HCT116 (cell line): ENCODE measurements at regions not wholly inside any gene's neighbourhood (a gene's known extent, or its start where the extent isn't known, plus 50 kb on each side); places are given as distances from the start of the nearest gene placed in this dataset.

Source experiments
- ATAC-seq: fragments of 200-7000 bp; cut with Tn5 transposase; 2 replicates; pipeline ENCODE4 v1.9.1; 2020; ENCODE audit warnings: mild to moderate bottlenecking, moderate library complexity
- BruUV-seq: library from RNA; stranded (reverse); fragments of 400-500 nt; replicated peaks from 2 replicates; lab custom pipeline; 2021; lab: Mats Ljungman, UMichigan
- CTCF ChIA-PET: fragments of 300-600 bp; sonication (Branson Sonifier 250); formaldehyde crosslinking; loops from one replicate; lab custom pipeline; 2021; ENCODE audit warnings: antibody characterized with exemption; lab: Charles Lee
- POLR2A ChIA-PET: fragments of 300-600, 350-600 bp; sonication (Branson Sonifier 250); formaldehyde crosslinking; loops from one replicate; lab custom pipeline; 2021; ENCODE audit warnings: antibody characterized with exemption; lab: Charles Lee
- RAD21 ChIA-PET, 2 experiments: fragments of 300-600 bp; sonication (Branson Sonifier 250); formaldehyde crosslinking; loops; one replicate each; lab custom pipeline; 2023; ENCODE audit warnings: low total read pairs in 2 of 2; ENCODE audit not compliant: uncharacterized antibody in 2 of 2, unreplicated experiment in 2 of 2, low non-redundant PET in 1 of 2; lab: Charles Lee
- DNase-seq: peaks from one replicate; pipeline ENCODE4 v3.0.0-alpha.2; 2010; ENCODE audit warnings: low read depth, low spot score
- H2AFZ ChIP-seq: fragments of 200-600 bp; shearing (Covaris generic), sonication (generic); 2 replicates; pipeline ENCODE4 v1.6.1; 2017; ENCODE audit warnings: low read depth, mixed run types, mixed read lengths, antibody characterized with exemption, low read length; ENCODE audit not compliant: poor library complexity, severe bottlenecking
- H3K27ac ChIP-seq: 2 replicates; pipeline ENCODE4 v1.5.1; 2012; ENCODE audit warnings: low read depth, low read length
- H3K27me3 ChIP-seq: fragments of 200-600 bp; sonication (generic); 2 replicates; pipeline ENCODE4 v1.6.1; 2016; ENCODE audit warnings: mixed run types, low read length, mixed read lengths; ENCODE audit not compliant: insufficient read depth
- H3K36me3 ChIP-seq, 2 experiments: fragments of 200-500 bp in 1 of 2; fragments of 200-600 bp in 1 of 2; sonication (Bioruptor generic) in 1 of 2; sonication (generic) in 1 of 2; 2 replicates each; pipeline versions ENCODE4 v1.5.1 to v1.6.1; 2014 to 2016; ENCODE audit warnings: low read length in 2 of 2, inconsistent platforms in 1 of 2, mixed read lengths in 1 of 2, mixed run types in 1 of 2; ENCODE audit not compliant: insufficient read depth in 2 of 2, control insufficient read depth in 1 of 2
- H3K4me1 ChIP-seq, 2 experiments: fragments of 200-600 bp in 1 of 2; sonication (generic) in 1 of 2; 2 replicates each; pipeline versions ENCODE4 v1.5.1 to v1.6.1; 2012 to 2017; ENCODE audit warnings: low read length in 2 of 2, inconsistent platforms in 1 of 2, mild to moderate bottlenecking in 1 of 2, mixed read lengths in 1 of 2, mixed run types in 1 of 2, moderate library complexity in 1 of 2; ENCODE audit not compliant: insufficient read depth in 2 of 2, control insufficient read depth in 1 of 2
- H3K4me2 ChIP-seq: fragments of 200-600 bp; sonication (generic); 2 replicates; pipeline ENCODE4 v1.6.1; 2017; ENCODE audit warnings: mixed run types, low read length, mixed read lengths
- H3K4me3 ChIP-seq, 2 experiments: fragments of 200-600 bp in 1 of 2; sonication (generic) in 1 of 2; replicated peaks in 1 of 2; 2 replicates each; pipeline ENCODE4 v1.5.1; 2011 to 2016; ENCODE audit warnings: low read length in 2 of 2, control low read depth in 1 of 2, low read depth in 1 of 2, mild to moderate bottlenecking in 1 of 2, mixed read lengths in 1 of 2, mixed run types in 1 of 2
- H3K79me2 ChIP-seq: fragments of 200-600 bp; sonication (generic); 2 replicates; pipeline ENCODE4 v1.6.1; 2017; ENCODE audit warnings: mild to moderate bottlenecking, mixed run types, low read length, moderate library complexity, mixed read lengths; ENCODE audit not compliant: insufficient read depth
- H3K9ac ChIP-seq: fragments of 200-600 bp; sonication (generic); 2 replicates; pipeline ENCODE4 v1.6.1; 2016; ENCODE audit warnings: low read length, mixed read lengths
- H3K9me2 ChIP-seq: fragments of 200-600 bp; sonication (generic), shearing (Covaris generic); 2 replicates; pipeline ENCODE4 v1.6.1; 2017; ENCODE audit warnings: mixed run types, mild to moderate bottlenecking, moderate library complexity; ENCODE audit not compliant: insufficient read depth
- H3K9me3 ChIP-seq, 2 experiments: fragments of 200-500 bp in 1 of 2; fragments of 200-600 bp in 1 of 2; sonication (Bioruptor generic) in 1 of 2; sonication (generic) in 1 of 2; 2 replicates each; pipeline ENCODE4 v1.6.1; 2014 to 2017; ENCODE audit warnings: low read length in 2 of 2, mixed read lengths in 2 of 2, inconsistent platforms in 1 of 2, low read depth in 1 of 2, mild to moderate bottlenecking in 1 of 2, mixed run types in 1 of 2, moderate library complexity in 1 of 2; ENCODE audit not compliant: control insufficient read depth in 1 of 2, insufficient read depth in 1 of 2
- H4K20me1 ChIP-seq: fragments of 200-600 bp; sonication (generic), shearing (Covaris generic); 2 replicates; pipeline ENCODE4 v1.6.1; 2017; ENCODE audit warnings: mixed run types, mild to moderate bottlenecking, moderate library complexity; ENCODE audit not compliant: insufficient read depth
- ATF3 ChIP-seq: IDR thresholded peaks from 2 replicates; pipeline ENCODE4 v1.6.1; 2012
- CTCF ChIP-seq, 3 experiments: fragments of 200-600 bp in 1 of 3; sonication (generic) in 1 of 3; IDR thresholded peaks in 2 of 3; conservative IDR thresholded peaks in 1 of 3; 2 replicates each; pipeline ENCODE4 v1.5.1; 2012 to 2017; ENCODE audit warnings: low read depth in 2 of 3, low read length in 2 of 3, antibody characterized with exemption in 1 of 3, borderline replicate concordance in 1 of 3, control low read depth in 1 of 3, mild to moderate bottlenecking in 1 of 3, mixed read lengths in 1 of 3, mixed run types in 1 of 3, moderate library complexity in 1 of 3; ENCODE audit not compliant: insufficient read depth in 1 of 3
- EZH2 ChIP-seq: fragments of 200-600 bp; sonication (generic); IDR thresholded peaks from 2 replicates; pipeline ENCODE4 v1.6.1; 2017; ENCODE audit warnings: antibody characterized with exemption, mixed run types
- FOSL1 ChIP-seq: IDR thresholded peaks from 2 replicates; pipeline ENCODE4 v1.6.1; 2012; ENCODE audit warnings: low read depth
- JUND ChIP-seq: IDR thresholded peaks from 2 replicates; pipeline ENCODE4 v1.6.1; 2012
- POLR2A ChIP-seq: IDR thresholded peaks from 2 replicates; pipeline ENCODE4 v1.7.0; 2011; ENCODE audit warnings: borderline replicate concordance; ENCODE audit not compliant: insufficient read depth, insufficient read length; ENCODE audit errors: extremely low read depth
- RAD21 ChIP-seq: IDR thresholded peaks from 2 replicates; pipeline ENCODE4 v1.6.1; 2012; ENCODE audit warnings: low read depth, mild to moderate bottlenecking
- SIN3A ChIP-seq: IDR thresholded peaks from 2 replicates; pipeline ENCODE4 v1.6.1; 2012; ENCODE audit warnings: low read depth
- SP1 ChIP-seq: IDR thresholded peaks from 2 replicates; pipeline ENCODE4 v1.6.1; 2012; ENCODE audit warnings: low read depth
- SRF ChIP-seq: IDR thresholded peaks from 2 replicates; pipeline ENCODE4 v1.6.1; 2012; ENCODE audit warnings: low read depth
- TCF7L2 ChIP-seq: IDR thresholded peaks from 2 replicates; pipeline ENCODE4 v1.7.0; 2011; ENCODE audit warnings: borderline replicate concordance, inconsistent platforms; ENCODE audit not compliant: insufficient read depth, insufficient read length; ENCODE audit errors: extremely low read depth
- ZBTB33 ChIP-seq: IDR thresholded peaks from 2 replicates; pipeline ENCODE4 v1.6.1; 2011; ENCODE audit warnings: mild to moderate bottlenecking, low read length, moderate library complexity; ENCODE audit not compliant: insufficient replicate concordance; ENCODE audit errors: extremely low read depth
- ZNF274 ChIP-seq: fragments of 200-500 bp; sonication (Bioruptor generic); IDR thresholded peaks from 2 replicates; pipeline ENCODE4 v1.6.1; 2014; ENCODE audit warnings: mild to moderate bottlenecking, low read depth, low read length, inconsistent platforms
- intact Hi-C: fragments of 100-400 bp; cut with micrococcal nuclease; formaldehyde crosslinking; loops from 2 replicates; pipeline ENCODE4 v1.10.0; 2022

- TF ChIP-seq CTCF (IDR thresholded peaks at IDR 0.05 in 2 of 3, conservative IDR thresholded peaks at IDR 0.05 in 1 of 3; ENCODE audit: borderline replicate concordance in 1 of 3, insufficient read depth in 1 of 3, low read depth in 2 of 3, low read length in 2 of 3) (no peak), EZH2 (no peak)
These were observed 190.3 kb downstream of the DHX15 start (continued) for GRCh38 chr4:24394041-24394440.

GRCh38 chr4:24392613-24393012, 191.7 kb downstream of the DHX15 start:
- Histone ChIP-seq H3K4me3 (no peak overlapping the region), H4K20me1 (no peaks in the 10 kb centered on the region), H3K36me3 (no peaks in the 10 kb centered on the region), H3K79me2 (no peaks in the 10 kb centered on the region), H3K27ac (no peak overlapping the region), H2AFZ (no peak overlapping the region), H3K4me2 (no peak overlapping the region), H3K9ac (no peak overlapping the region), H3K27me3 (no peaks in the 10 kb centered on the region), H3K9me2 (no peaks in the 10 kb centered on the region), H3K4me1 (no peaks in the 10 kb centered on the region), H3K9me3 (no peaks in the 10 kb centered on the region)
- ATAC-seq (no peak), DNase-seq (no peak)
- ChIA-PET RAD21 (no interaction called here), POLR2A (interaction anchor here (0.7 kb wide), 1 partner anchor 1644 kb away, joined by 3 read pairs; no protein-coding TSS in a partner anchor), CTCF (no interaction called here)
- TF ChIP-seq POLR2A (no peak), RAD21 (no peak), FOSL1 (no peak), SRF (no peak), JUND (no peak), SIN3A (no peak), ZBTB33 (no peak), ATF3 (no peak), ZNF274 (no peak), SP1 (no peak), EZH2 (no peak), TCF7L2 (no peak)
- BruUV-seq: no TSS peak
- intact Hi-C loops: no loop called here
